ENCODE measurements at regions not wholly inside any gene's neighbourhood (a gene's known extent, or its start where the extent isn't known, plus 50 kb on each side); places are given as distances from the start of the nearest gene placed in this dataset.

DNA sequence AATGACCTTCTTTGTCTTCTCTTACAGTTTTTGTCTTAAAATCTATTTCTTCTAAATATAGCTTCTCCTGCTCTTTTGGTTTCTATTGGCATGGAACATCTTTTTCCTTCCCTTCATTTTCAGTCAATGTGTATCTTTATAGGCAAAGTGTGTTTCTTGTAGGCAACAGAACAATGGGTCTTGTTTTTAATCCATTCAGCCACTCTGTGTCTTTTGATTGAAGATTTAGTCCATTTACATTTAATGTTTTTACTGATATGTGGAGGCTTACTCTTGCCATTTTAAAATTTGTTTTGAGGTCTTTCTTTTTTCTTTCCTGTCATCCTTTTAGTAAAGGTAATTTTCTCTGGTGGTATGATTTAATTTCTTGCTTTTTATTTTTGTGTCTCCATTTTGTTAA, 271.2 kb upstream of the ZP4 start:
- TF ChIP-seq POLR2A (IDR thresholded peaks at IDR 0.05) (no peak), CTCF (IDR thresholded peaks at IDR 0.05) (no peak)

Measured in upper lobe of left lung (tissue), 4 donors.